HepG2 (cell line): ENCODE measurements at regions not wholly inside any gene's neighbourhood (a gene's known extent, or its start where the extent isn't known, plus 50 kb on each side); places are given as distances from the start of the nearest gene placed in this dataset.

Source experiments
- ATAC-seq: fragments of 200-7000 bp; cut with Tn5 transposase; 3 replicates; pipeline ENCODE4 v1.9.1; 2020; ENCODE audit warnings: mild to moderate bottlenecking, moderate library complexity
- BruUV-seq: library from RNA; stranded (reverse); fragments of 400-500 nt; replicated peaks from 2 replicates; lab custom pipeline; 2021; lab: Mats Ljungman, UMichigan
- CTCF ChIA-PET: fragments of 300-600 bp; formaldehyde crosslinking; extraction: SDS; loops from one replicate; lab custom pipeline; 2021; ENCODE audit warnings: low total read pairs, inconsistent platforms, low intra/inter-chr PET ratio; lab: Yijun Ruan, JAX
- POLR2A ChIA-PET: fragments of 350-600 bp; sonication (Branson Sonifier 250); formaldehyde crosslinking; loops from one replicate; lab custom pipeline; 2020; ENCODE audit warnings: antibody characterized with exemption, inconsistent platforms; lab: Yijun Ruan, JAX
- DNase-seq: peaks from one replicate; pipeline ENCODE4 v3.0.0-alpha.2; 2015; ENCODE audit warnings: low spot score
- FAIRE-seq: peaks from 3 replicates; lab custom pipeline; 2011; peaks lifted over from hg19 to GRCh38; lab: Jason Lieb, UNC
- H2AFZ ChIP-seq: one replicate; pipeline ENCODE4 v1.6.1; 2011; ENCODE audit warnings: low read length, inconsistent platforms
- H3K27ac ChIP-seq: fragments of 300-600 bp; 3 replicates; pipeline ENCODE4 v1.8.0; 2011; ENCODE audit warnings: mixed run types, mild to moderate bottlenecking, mixed read lengths, low read length, inconsistent platforms; ENCODE audit not compliant: insufficient read depth; ENCODE audit errors: extremely low read length
- H3K27me3 ChIP-seq, 2 experiments: fragments of 200-600 bp in 1 of 2; 2 replicates in 1 of 2; 3 replicates in 1 of 2; pipeline versions ENCODE4 v1.6.0 to v1.8.0; 2011; ENCODE audit warnings: low read length in 2 of 2, mild to moderate bottlenecking in 2 of 2, moderate library complexity in 2 of 2, inconsistent platforms in 1 of 2; ENCODE audit not compliant: insufficient read depth in 2 of 2, control insufficient read depth in 1 of 2
- H3K36me3 ChIP-seq, 2 experiments: fragments of 200-600 bp in 1 of 2; replicated peaks in 1 of 2; 2 replicates in 1 of 2; 3 replicates in 1 of 2; pipeline versions ENCODE4 v1.5.1 to v1.8.0; 2011; ENCODE audit warnings: low read length in 2 of 2, inconsistent platforms in 1 of 2; ENCODE audit not compliant: insufficient read depth in 2 of 2, control insufficient read depth in 1 of 2
- H3K4me1 ChIP-seq: 2 replicates; pipeline ENCODE4 v1.5.1; 2012; ENCODE audit warnings: low read length, inconsistent platforms; ENCODE audit not compliant: insufficient read depth
- H3K4me2 ChIP-seq: 2 replicates; pipeline ENCODE4 v1.6.0; 2011; ENCODE audit warnings: low read depth, low read length, inconsistent platforms
- H3K4me3 ChIP-seq, 3 experiments: fragments of 200-600 bp in 1 of 3; sonication (generic), shearing (Covaris generic) in 1 of 3; replicated peaks in 1 of 3; 2 replicates each; pipeline ENCODE4 v1.5.1; 2011 to 2016; ENCODE audit warnings: low read length in 3 of 3, inconsistent platforms in 2 of 3, low read depth in 2 of 3, mild to moderate bottlenecking in 2 of 3, control low read depth in 1 of 3, mixed read lengths in 1 of 3; ENCODE audit not compliant: insufficient read depth in 1 of 3
- H3K79me2 ChIP-seq: one replicate; pipeline ENCODE4 v1.6.1; 2011; ENCODE audit warnings: low read length, inconsistent platforms; ENCODE audit not compliant: insufficient read depth
- H3K9ac ChIP-seq: 2 replicates; pipeline ENCODE4 v1.6.0; 2011; ENCODE audit warnings: mild to moderate bottlenecking, low read depth, low read length, inconsistent platforms; ENCODE audit not compliant: insufficient read depth
- H3K9me3 ChIP-seq: 2 replicates; pipeline ENCODE4 v1.5.1; 2012; ENCODE audit warnings: mild to moderate bottlenecking, low read length
- H4K20me1 ChIP-seq: 2 replicates; pipeline ENCODE4 v1.6.0; 2011; ENCODE audit warnings: inconsistent platforms, mild to moderate bottlenecking, low read length, moderate library complexity; ENCODE audit not compliant: insufficient read depth
- HOXD1 ChIP-seq: sonication (generic); formaldehyde crosslinking; IDR thresholded peaks from 2 replicates; pipeline ENCODE4 v1.5.0; 2020; ENCODE audit warnings: missing genetic modification reagents
- MNT ChIP-seq: fragments of 450-650 bp; IDR thresholded peaks from 2 replicates; pipeline ENCODE4 v1.6.1; 2016
- TRIM22 ChIP-seq: fragments of 450-650 bp; IDR thresholded peaks from 2 replicates; pipeline ENCODE4 v1.6.1; 2017
- ZNF331 ChIP-seq: sonication (generic); formaldehyde crosslinking; IDR thresholded peaks from 2 replicates; pipeline ENCODE4 v1.4.0; 2020; ENCODE audit warnings: missing genetic modification reagents
- ZNF639 ChIP-seq: conservative IDR thresholded peaks from 2 replicates; pipeline ENCODE4 v1.6.1; 2018; ENCODE audit warnings: missing genetic modification reagents
- WGBS: methylation state at CpG from one replicate; pipeline ENCODE4 v1.1.6; 2017; ENCODE audit warnings: low lambda C conversion rate; 5-methylcytosine and 5-hydroxymethylcytosine counted together
- in situ Hi-C: cut with HindIII; loops from 2 replicates; pipeline ENCODE4 v1.10.0; 2017; ENCODE audit warnings: low pct_unique_long_range_greater_than_20kb; ENCODE audit not compliant: extremely low pct_ligation_motif_present
- intact Hi-C: fragments of 100-400 bp; cut with micrococcal nuclease; formaldehyde crosslinking; loops from one replicate; pipeline ENCODE4 v1.10.0; 2022; ENCODE audit not compliant: unreplicated experiment

- no peak overlapping the region for H3K4me2 ChIP-seq
- H2AFZ ChIP-seq, result no peak overlapping the region
- intact Hi-C loops, result no loop called here
- CTCF ChIA-PET, result no interaction called here
- FAIRE-seq (no peak), ATAC-seq (no peak), DNase-seq (no peak)
- no TSS peak for BruUV-seq
- in situ Hi-C loops, result no loop called here
- TF ChIP-seq HOXD1 (CRISPR knock-in tag), result no peak
- TF ChIP-seq MNT, result peak; percentile 56
- H3K27ac ChIP-seq, result no peak overlapping the region
- H3K9ac ChIP-seq, result no peak overlapping the region
- POLR2A ChIA-PET, result no interaction called here
- H4K20me1 ChIP-seq, result no peaks in the 10 kb centered on the region
- H3K27me3 ChIP-seq, result no peaks in the 10 kb centered on the region
- no peak overlapping the region for H3K4me3 ChIP-seq
- no peaks in the 10 kb centered on the region for H3K79me2 ChIP-seq
- 13% methylated on average over 4 of the region's 4 CpGs for WGBS
- no peaks in the 10 kb centered on the region for H3K36me3 ChIP-seq
- no peaks in the 10 kb centered on the region for H3K9me3 ChIP-seq
- H3K4me1 ChIP-seq, result no peaks in the 10 kb centered on the region
Observed at GRCh38 chr9:19885608-19886007, 96.8 kb upstream of the SLC24A2 start.

- H3K4me3 ChIP-seq, result no peak overlapping the region
- FAIRE-seq (no peak), DNase-seq (no peak), ATAC-seq (no peak)
- intact Hi-C loops (no loop called here), in situ Hi-C loops (no loop called here)
- no TSS peak for BruUV-seq
- H4K20me1 ChIP-seq, result no peaks in the 10 kb centered on the region
- H2AFZ ChIP-seq, result no peak overlapping the region
- no peaks in the 10 kb centered on the region for H3K4me1 ChIP-seq
- WGBS, result 0% methylated on average over 2 of the region's 2 CpGs
- TF ChIP-seq TRIM22, result no peak
- TF ChIP-seq ZNF331 (CRISPR knock-in tag), result no peak
- no peak for TF ChIP-seq ZNF639 (CRISPR knock-in tag)
- H3K36me3 ChIP-seq, result no peaks in the 10 kb centered on the region
- H3K27ac ChIP-seq, result no peak overlapping the region
- H3K9ac ChIP-seq, result no peak overlapping the region
- ChIA-PET POLR2A (no interaction called here), CTCF (no interaction called here)
- H3K4me2 ChIP-seq, result no peak overlapping the region
- no peaks in the 10 kb centered on the region for H3K79me2 ChIP-seq
- no peaks in the 10 kb centered on the region for H3K27me3 ChIP-seq
- H3K9me3 ChIP-seq, result no peaks in the 10 kb centered on the region
Observed at GRCh38 chr9:19879062-19879461, 90.2 kb upstream of the SLC24A2 start.
